ENCODE measurements at regions not wholly inside any gene's neighbourhood (a gene's known extent, or its start where the extent isn't known, plus 50 kb on each side); places are given as distances from the start of the nearest gene placed in this dataset.

- H4K91ac ChIP-seq (ENCODE audit: low read depth, low read length, poor library complexity), result no peak overlapping the region
- no peak overlapping the region for H4K8ac ChIP-seq (ENCODE audit: low read depth, low read length)
- H3K23ac ChIP-seq (ENCODE audit: low read depth, low read length, poor library complexity), result no peak overlapping the region
- no peaks in the 10 kb centered on the region for H3K9me3 ChIP-seq (replicated peaks in 1 of 2; ENCODE audit: control insufficient read depth in 2 of 2, insufficient read depth in 1 of 2, low read depth in 1 of 2, low read length in 2 of 2)
- H3K9ac ChIP-seq (ENCODE audit: low read depth, low read length, poor library complexity), result no peak overlapping the region
- no peaks in the 10 kb centered on the region for H3K27me3 ChIP-seq (ENCODE audit: control insufficient read depth in 3 of 3, insufficient read depth in 3 of 3, low read depth in 1 of 3, low read length in 3 of 3)
- no peak overlapping the region for H2BK12ac ChIP-seq (ENCODE audit: low read length)
- no peaks in the 10 kb centered on the region for H3K79me1 ChIP-seq (ENCODE audit: low read depth, low read length)
- no peak overlapping the region for H2AK5ac ChIP-seq (ENCODE audit: low read depth, low read length)
- H2BK5ac ChIP-seq (ENCODE audit: low read length), result no peak overlapping the region
- no CpG with 5 or more reads among the region's 5 CpGs for WGBS, 2 donors (ENCODE audit: extremely low coverage in 2 of 2, insufficient read length in 2 of 2, insufficient replicate concordance in 1 of 2)
- H3K14ac ChIP-seq (ENCODE audit: low read length), result no peak overlapping the region
- H2BK120ac ChIP-seq (ENCODE audit: low read depth, low read length), result no peak overlapping the region
- no peaks in the 10 kb centered on the region for H3K36me3 ChIP-seq (replicated peaks in 1 of 2; ENCODE audit: control insufficient read depth in 2 of 2, insufficient read depth in 2 of 2, low read length in 2 of 2)
- H3K4ac ChIP-seq (ENCODE audit: low read length), result no peak overlapping the region
- no peak overlapping the region for H3K18ac ChIP-seq (ENCODE audit: low read length)
- no peaks in the 10 kb centered on the region for H3K4me1 ChIP-seq (ENCODE audit: control insufficient read depth in 2 of 2, insufficient read depth in 1 of 2, low read depth in 1 of 2, low read length in 2 of 2)
- peak overlapping the region; percentile 35 for H2AFZ ChIP-seq (ENCODE audit: low read length)
- H3K4me3 ChIP-seq (ENCODE audit: low read length in 2 of 2), result no peak overlapping the region
- H2BK15ac ChIP-seq (ENCODE audit: low read length), result no peak overlapping the region
- no peak overlapping the region for H3K27ac ChIP-seq (replicated peaks; ENCODE audit: low read length)
- no peak for DNase-seq (ENCODE audit: low spot score)
- no peak overlapping the region for H3K4me2 ChIP-seq (ENCODE audit: insufficient read depth, low read length, poor library complexity, severe bottlenecking)
Measured at GRCh38 chr7:94080551-94080950, 76.4 kb upstream of the BET1 start.

GRCh38 chr7:94082126-94082525 is 78.0 kb upstream of the BET1 start:
- Histone ChIP-seq H3K4ac (ENCODE audit: low read length) (no peak overlapping the region), H3K4me1 (ENCODE audit: control insufficient read depth in 2 of 2, insufficient read depth in 1 of 2, low read depth in 1 of 2, low read length in 2 of 2) (no peaks in the 10 kb centered on the region), H4K8ac (ENCODE audit: low read depth, low read length) (no peak overlapping the region), H2BK5ac (ENCODE audit: low read length) (no peak overlapping the region), H3K4me3 (ENCODE audit: low read length in 2 of 2) (no peak overlapping the region), H3K23ac (ENCODE audit: low read depth, low read length, poor library complexity) (no peak overlapping the region), H3K27ac (replicated peaks; ENCODE audit: low read length) (no peak overlapping the region), H2AFZ (ENCODE audit: low read length) (no peak overlapping the region), H2BK12ac (ENCODE audit: low read length) (no peak overlapping the region), H2AK5ac (ENCODE audit: low read depth, low read length) (no peak overlapping the region), H4K91ac (ENCODE audit: low read depth, low read length, poor library complexity) (no peak overlapping the region), H2BK120ac (ENCODE audit: low read depth, low read length) (no peak overlapping the region), H3K9ac (ENCODE audit: low read depth, low read length, poor library complexity) (no peak overlapping the region), H2BK15ac (ENCODE audit: low read length) (no peak overlapping the region), H3K27me3 (ENCODE audit: control insufficient read depth in 3 of 3, insufficient read depth in 3 of 3, low read depth in 1 of 3, low read length in 3 of 3) (no peaks in the 10 kb centered on the region), H3K79me1 (ENCODE audit: low read depth, low read length) (no peaks in the 10 kb centered on the region), H3K9me3 (replicated peaks in 1 of 2; ENCODE audit: control insufficient read depth in 2 of 2, insufficient read depth in 1 of 2, low read depth in 1 of 2, low read length in 2 of 2) (no peaks in the 10 kb centered on the region), H3K14ac (ENCODE audit: low read length) (no peak overlapping the region), H3K36me3 (replicated peaks in 1 of 2; ENCODE audit: control insufficient read depth in 2 of 2, insufficient read depth in 2 of 2, low read length in 2 of 2) (no peaks in the 10 kb centered on the region), H3K4me2 (ENCODE audit: insufficient read depth, low read length, poor library complexity, severe bottlenecking) (no peak overlapping the region), H3K18ac (ENCODE audit: low read length) (no peak overlapping the region)
- no peak for DNase-seq (ENCODE audit: low spot score)

- Histone ChIP-seq H4K91ac (ENCODE audit: low read depth, low read length, poor library complexity) (no peak overlapping the region), H2AFZ (ENCODE audit: low read length) (peak overlapping the region; percentile 64), H3K79me1 (ENCODE audit: low read depth, low read length) (no peaks in the 10 kb centered on the region), H2BK15ac (ENCODE audit: low read length) (no peak overlapping the region), H3K36me3 (replicated peaks in 1 of 2; ENCODE audit: control insufficient read depth in 2 of 2, insufficient read depth in 2 of 2, low read length in 2 of 2) (no peaks in the 10 kb centered on the region), H3K9me3 (replicated peaks in 1 of 2; ENCODE audit: control insufficient read depth in 2 of 2, insufficient read depth in 1 of 2, low read depth in 1 of 2, low read length in 2 of 2) (no peaks in the 10 kb centered on the region), H3K4me1 (ENCODE audit: control insufficient read depth in 2 of 2, insufficient read depth in 1 of 2, low read depth in 1 of 2, low read length in 2 of 2) (peaks cover 10 to 12% of the 10 kb centered on the region in 2 donors), H2BK12ac (ENCODE audit: low read length) (no peak overlapping the region), H3K4ac (ENCODE audit: low read length) (no peak overlapping the region), H3K18ac (ENCODE audit: low read length) (no peak overlapping the region), H3K27me3 (ENCODE audit: control insufficient read depth in 3 of 3, insufficient read depth in 3 of 3, low read depth in 1 of 3, low read length in 3 of 3) (no peaks in the 10 kb centered on the region), H3K9ac (ENCODE audit: low read depth, low read length, poor library complexity) (no peak overlapping the region), H2AK5ac (ENCODE audit: low read depth, low read length) (no peak overlapping the region), H3K23ac (ENCODE audit: low read depth, low read length, poor library complexity) (no peak overlapping the region), H3K27ac (replicated peaks; ENCODE audit: low read length) (no peak overlapping the region), H3K4me3 (ENCODE audit: low read length in 2 of 2) (no peak overlapping the region), H2BK5ac (ENCODE audit: low read length) (no peak overlapping the region), H2BK120ac (ENCODE audit: low read depth, low read length) (no peak overlapping the region), H3K14ac (ENCODE audit: low read length) (no peak overlapping the region), H4K8ac (ENCODE audit: low read depth, low read length) (no peak overlapping the region), H3K4me2 (ENCODE audit: insufficient read depth, low read length, poor library complexity, severe bottlenecking) (no peak overlapping the region)
- WGBS, 2 donors (ENCODE audit: extremely low coverage in 2 of 2, insufficient read length in 2 of 2, insufficient replicate concordance in 1 of 2), result no CpG with 5 or more reads among the region's 6 CpGs
- peak; percentile 43 for DNase-seq (ENCODE audit: low spot score)
Measured at GRCh38 chr7:94087664-94088352, 83.7 kb upstream of the BET1 start.

- Histone ChIP-seq H3K4me3 (ENCODE audit: low read length in 2 of 2) (no peak overlapping the region), H3K27ac (replicated peaks; ENCODE audit: low read length) (peak overlapping the region; percentile 23), H3K4ac (ENCODE audit: low read length) (no peak overlapping the region), H3K4me2 (ENCODE audit: insufficient read depth, low read length, poor library complexity, severe bottlenecking) (no peak overlapping the region), H3K9me3 (replicated peaks in 1 of 2; ENCODE audit: control insufficient read depth in 2 of 2, insufficient read depth in 1 of 2, low read depth in 1 of 2, low read length in 2 of 2) (no peaks in the 10 kb centered on the region), H4K91ac (ENCODE audit: low read depth, low read length, poor library complexity) (no peak overlapping the region), H3K4me1 (ENCODE audit: control insufficient read depth in 2 of 2, insufficient read depth in 1 of 2, low read depth in 1 of 2, low read length in 2 of 2) (peaks cover 10 to 12% of the 10 kb centered on the region in 2 donors), H2BK15ac (ENCODE audit: low read length) (no peak overlapping the region), H2BK120ac (ENCODE audit: low read depth, low read length) (no peak overlapping the region), H3K36me3 (replicated peaks in 1 of 2; ENCODE audit: control insufficient read depth in 2 of 2, insufficient read depth in 2 of 2, low read length in 2 of 2) (no peaks in the 10 kb centered on the region), H3K18ac (ENCODE audit: low read length) (no peak overlapping the region), H2AK5ac (ENCODE audit: low read depth, low read length) (no peak overlapping the region), H3K79me1 (ENCODE audit: low read depth, low read length) (no peaks in the 10 kb centered on the region), H3K14ac (ENCODE audit: low read length) (no peak overlapping the region), H2BK12ac (ENCODE audit: low read length) (no peak overlapping the region), H3K23ac (ENCODE audit: low read depth, low read length, poor library complexity) (no peak overlapping the region), H3K9ac (ENCODE audit: low read depth, low read length, poor library complexity) (no peak overlapping the region), H3K27me3 (ENCODE audit: control insufficient read depth in 3 of 3, insufficient read depth in 3 of 3, low read depth in 1 of 3, low read length in 3 of 3) (no peaks in the 10 kb centered on the region), H2AFZ (ENCODE audit: low read length) (peak overlapping the region; percentile 64), H2BK5ac (ENCODE audit: low read length) (no peak overlapping the region), H4K8ac (ENCODE audit: low read depth, low read length) (no peak overlapping the region)
- peak; percentile 23 for DNase-seq (ENCODE audit: low spot score)
Measured at GRCh38 chr7:94088560-94088959, 84.4 kb upstream of the BET1 start.

Data from neuronal stem cell (in vitro differentiated cells).